H9 (cell line): ENCODE measurements at regions not wholly inside any gene's neighbourhood (a gene's known extent, or its start where the extent isn't known, plus 50 kb on each side); places are given as distances from the start of the nearest gene placed in this dataset.

Experiments used
- DNase-seq: peaks from one replicate; pipeline ENCODE4 v3.0.0-alpha.2; 2017
- H2AFZ ChIP-seq: one replicate; pipeline ENCODE4 v1.6.1; 2013; ENCODE audit warnings: mild to moderate bottlenecking, low read length, control low read depth, moderate library complexity
- H2AK5ac ChIP-seq: 2 replicates; pipeline ENCODE4 v1.6.1; 2013; ENCODE audit warnings: low read length, control low read depth, mixed read lengths; ENCODE audit not compliant: insufficient read length
- H2BK120ac ChIP-seq: one replicate; pipeline ENCODE4 v1.6.1; 2013; ENCODE audit warnings: low read depth, mild to moderate bottlenecking, low read length, control low read depth, inconsistent platforms; ENCODE audit not compliant: poor library complexity, severe bottlenecking
- H2BK12ac ChIP-seq: 2 replicates; pipeline ENCODE4 v1.6.1; 2013; ENCODE audit warnings: low read length, control low read depth, mixed read lengths, low read depth; ENCODE audit not compliant: insufficient read length
- H2BK15ac ChIP-seq: 2 replicates; pipeline ENCODE4 v1.6.1; 2013; ENCODE audit warnings: low read depth, low read length, control low read depth
- H2BK20ac ChIP-seq: one replicate; pipeline ENCODE4 v1.6.1; 2013; ENCODE audit warnings: low read depth, mild to moderate bottlenecking, low read length, control low read depth, inconsistent platforms; ENCODE audit not compliant: poor library complexity, severe bottlenecking
- H2BK5ac ChIP-seq: 2 replicates; pipeline ENCODE4 v1.6.1; 2013; ENCODE audit warnings: low read length, control low read depth, mixed read lengths; ENCODE audit not compliant: insufficient read length
- H3K14ac ChIP-seq: 2 replicates; pipeline ENCODE4 v1.6.1; 2013; ENCODE audit warnings: low read length, control low read depth; ENCODE audit not compliant: insufficient read depth
- H3K18ac ChIP-seq: 2 replicates; pipeline ENCODE4 v1.6.1; 2013; ENCODE audit warnings: low read depth, mild to moderate bottlenecking, mixed read lengths, low read length, control low read depth; ENCODE audit not compliant: insufficient read length
- H3K23ac ChIP-seq: 2 replicates; pipeline ENCODE4 v1.6.1; 2013; ENCODE audit warnings: low read length, control low read depth, mixed read lengths, low read depth; ENCODE audit not compliant: insufficient read length
- H3K23me2 ChIP-seq: 2 replicates; pipeline ENCODE4 v1.6.1; 2013; ENCODE audit warnings: low read depth, mild to moderate bottlenecking, mixed read lengths, low read length, control low read depth; ENCODE audit not compliant: insufficient read length, poor library complexity, severe bottlenecking
- H3K27ac ChIP-seq: 2 replicates; pipeline ENCODE4 v1.5.1; 2013; ENCODE audit warnings: low read length, control low read depth, mixed read lengths, low read depth; ENCODE audit not compliant: insufficient read length
- H3K27me3 ChIP-seq: 2 replicates; pipeline ENCODE4 v1.6.1; 2013; ENCODE audit warnings: low read length, control low read depth, inconsistent platforms; ENCODE audit not compliant: insufficient read depth
- H3K4ac ChIP-seq: 2 replicates; pipeline ENCODE4 v1.6.1; 2013; ENCODE audit warnings: low read depth, mild to moderate bottlenecking, control low read depth, inconsistent platforms, low read length, moderate library complexity
- H3K4me1 ChIP-seq: 2 replicates; pipeline ENCODE4 v1.6.1; 2013; ENCODE audit warnings: low read length, control low read depth, inconsistent platforms; ENCODE audit not compliant: insufficient read depth
- H3K4me2 ChIP-seq: 2 replicates; pipeline ENCODE4 v1.6.1; 2013; ENCODE audit warnings: low read length, control low read depth, mixed read lengths; ENCODE audit not compliant: insufficient read length, insufficient read depth
- H3K56ac ChIP-seq: 2 replicates; pipeline ENCODE4 v1.6.1; 2013; ENCODE audit warnings: low read depth, mild to moderate bottlenecking, mixed read lengths, low read length, control low read depth; ENCODE audit not compliant: insufficient read length
- H3K79me1 ChIP-seq: 2 replicates; pipeline ENCODE4 v1.6.1; 2013; ENCODE audit warnings: low read depth, mild to moderate bottlenecking, moderate library complexity, low read length, control low read depth, inconsistent platforms; ENCODE audit not compliant: insufficient read depth, poor library complexity, severe bottlenecking
- H3K79me2 ChIP-seq: 2 replicates; pipeline ENCODE4 v1.6.1; 2013; ENCODE audit warnings: low read length, control low read depth, inconsistent platforms; ENCODE audit not compliant: insufficient read depth
- H3K9ac ChIP-seq: 2 replicates; pipeline ENCODE4 v1.6.1; 2013; ENCODE audit warnings: low read length, control low read depth, mixed read lengths; ENCODE audit not compliant: insufficient read length; ENCODE audit errors: extremely low read depth
- H3K9me3 ChIP-seq: one replicate; pipeline ENCODE4 v1.6.1; 2013; ENCODE audit warnings: low read depth, low read length, inconsistent platforms; ENCODE audit not compliant: control insufficient read depth
- H3T11ph ChIP-seq: one replicate; pipeline ENCODE4 v1.6.1; 2013; ENCODE audit warnings: mild to moderate bottlenecking, low read length, control low read depth, inconsistent platforms
- H4K20me1 ChIP-seq: one replicate; pipeline ENCODE4 v1.6.1; 2013; ENCODE audit not compliant: control insufficient read depth, insufficient read length, insufficient read depth
- H4K5ac ChIP-seq: 2 replicates; pipeline ENCODE4 v1.6.1; 2013; ENCODE audit warnings: low read depth, mild to moderate bottlenecking, mixed read lengths, low read length, control low read depth; ENCODE audit not compliant: insufficient read length
- H4K8ac ChIP-seq: replicated peaks from 2 replicates; pipeline ENCODE4 v1.6.1; 2013; ENCODE audit warnings: low read length, control low read depth, mixed read lengths, low read depth; ENCODE audit not compliant: insufficient read length
- H4K91ac ChIP-seq: 2 replicates; pipeline ENCODE4 v1.6.1; 2013; ENCODE audit warnings: low read depth, mild to moderate bottlenecking, moderate library complexity, mixed read lengths, low read length, control low read depth; ENCODE audit not compliant: insufficient read length
- H3K27ac Mint-ChIP-seq, 3 experiments: 2 replicates in 2 of 3; 3 replicates in 1 of 3; pipeline ENCODE4 v1.8.0; 2020 to 2021; ENCODE audit warnings: mixed read lengths in 3 of 3, mild to moderate bottlenecking in 1 of 3, moderate library complexity in 1 of 3
- H3K27me3 Mint-ChIP-seq: 2 replicates; pipeline ENCODE4 v1.8.0; 2021; ENCODE audit warnings: low read depth, mild to moderate bottlenecking, moderate library complexity, mixed read lengths
- H3K36me3 Mint-ChIP-seq, 3 experiments: 2 replicates in 2 of 3; 3 replicates in 1 of 3; pipeline ENCODE4 v1.8.0; 2020 to 2021; ENCODE audit warnings: low read depth in 3 of 3, mixed read lengths in 3 of 3; ENCODE audit not compliant: insufficient read depth in 1 of 3
- H3K4me1 Mint-ChIP-seq, 2 experiments: 2 replicates each; pipeline ENCODE4 v1.8.0; 2020; ENCODE audit warnings: mixed read lengths in 2 of 2
- H3K4me3 Mint-ChIP-seq, 2 experiments: 2 replicates in 1 of 2; 3 replicates in 1 of 2; pipeline ENCODE4 v1.8.0; 2020 to 2021; ENCODE audit warnings: mild to moderate bottlenecking in 2 of 2, mixed read lengths in 2 of 2, moderate library complexity in 1 of 2
- H3K9me3 Mint-ChIP-seq, 2 experiments: 2 replicates in 1 of 2; 3 replicates in 1 of 2; pipeline ENCODE4 v1.8.0; 2020; ENCODE audit warnings: mild to moderate bottlenecking in 2 of 2, mixed read lengths in 2 of 2, moderate library complexity in 1 of 2
- WGBS: extraction: QIAGEN DNeasy Blood & Tissue Kit; methylation state at CpG from one replicate; pipeline ENCODE4 v1.1.7; 2013; ENCODE audit warnings: missing lambda C conversion rate, low lambda C conversion rate, mixed read lengths; ENCODE audit not compliant: insufficient read length; ENCODE audit errors: extremely low coverage; 5-methylcytosine and 5-hydroxymethylcytosine counted together
- TF ChIP-seq, protein P1 (sequence below): fragments of 200-600 bp; sonication (generic); conservative IDR thresholded peaks from 3 replicates; pipeline ENCODE4 v1.8.0; 2021; ENCODE audit warnings: antibody characterized with exemption, mild to moderate bottlenecking

DNA sequence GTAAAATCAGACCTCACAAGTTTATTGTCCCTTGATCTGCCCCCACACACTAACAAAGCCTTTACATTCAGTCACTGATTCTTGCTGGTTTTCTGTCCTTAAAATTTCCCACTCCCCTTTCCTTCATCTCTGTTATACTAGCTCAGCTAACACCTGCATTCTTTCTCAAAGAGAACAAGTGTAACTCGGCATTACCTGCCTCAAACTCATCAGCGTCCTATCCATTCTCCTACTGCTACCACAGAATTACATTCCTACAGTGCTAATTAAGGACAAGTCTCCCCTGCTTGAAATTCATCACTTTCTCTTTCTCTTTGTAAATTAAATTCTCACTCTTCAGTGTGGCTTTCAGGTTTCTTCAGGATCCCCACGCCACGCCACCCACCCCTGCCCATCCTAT is 773.2 kb downstream of the FRK start:
- no peaks in the 10 kb centered on the region for H3K9me3 Mint-ChIP-seq
- no peaks in the 10 kb centered on the region for H4K20me1 ChIP-seq
- H2BK120ac ChIP-seq: no peak overlapping the region

More for the DNA sequence above, 773.2 kb downstream of the FRK start:
- no peak overlapping the region for H2BK12ac ChIP-seq
- no peak overlapping the region for H3K4me2 ChIP-seq
- H3K27me3 ChIP-seq: no peaks in the 10 kb centered on the region
- no peak overlapping the region for H4K5ac ChIP-seq
- H3K23me2 ChIP-seq: no peaks in the 10 kb centered on the region
- H2BK20ac ChIP-seq: no peak overlapping the region
- Mint-ChIP-seq H3K4me1 (peaks cover 7% of the 10 kb centered on the region in 2 experiments), H3K4me3 (no peak overlapping the region), H3K27ac (peak overlapping the region in 2 of 3 experiments; percentile 7 to 29; a peak in 3 of 7 replicates), H3K27me3 (no peaks in the 10 kb centered on the region), H3K36me3 (no peaks in the 10 kb centered on the region)
- no peak overlapping the region for H2BK5ac ChIP-seq
- H3K9ac ChIP-seq: no peak overlapping the region
- WGBS: no CpG with 5 or more reads among the region's 4 CpGs
- no peak overlapping the region for H3T11ph ChIP-seq
- H2AK5ac ChIP-seq: no peak overlapping the region
- H3K18ac ChIP-seq: no peak overlapping the region
- no peak overlapping the region for H3K56ac ChIP-seq
- no peak overlapping the region for H2AFZ ChIP-seq
- no peak overlapping the region for H4K8ac ChIP-seq
- no peaks in the 10 kb centered on the region for H3K4me1 ChIP-seq
- no peak for DNase-seq
- H4K91ac ChIP-seq: no peak overlapping the region
- TF ChIP-seq, protein P1, sequence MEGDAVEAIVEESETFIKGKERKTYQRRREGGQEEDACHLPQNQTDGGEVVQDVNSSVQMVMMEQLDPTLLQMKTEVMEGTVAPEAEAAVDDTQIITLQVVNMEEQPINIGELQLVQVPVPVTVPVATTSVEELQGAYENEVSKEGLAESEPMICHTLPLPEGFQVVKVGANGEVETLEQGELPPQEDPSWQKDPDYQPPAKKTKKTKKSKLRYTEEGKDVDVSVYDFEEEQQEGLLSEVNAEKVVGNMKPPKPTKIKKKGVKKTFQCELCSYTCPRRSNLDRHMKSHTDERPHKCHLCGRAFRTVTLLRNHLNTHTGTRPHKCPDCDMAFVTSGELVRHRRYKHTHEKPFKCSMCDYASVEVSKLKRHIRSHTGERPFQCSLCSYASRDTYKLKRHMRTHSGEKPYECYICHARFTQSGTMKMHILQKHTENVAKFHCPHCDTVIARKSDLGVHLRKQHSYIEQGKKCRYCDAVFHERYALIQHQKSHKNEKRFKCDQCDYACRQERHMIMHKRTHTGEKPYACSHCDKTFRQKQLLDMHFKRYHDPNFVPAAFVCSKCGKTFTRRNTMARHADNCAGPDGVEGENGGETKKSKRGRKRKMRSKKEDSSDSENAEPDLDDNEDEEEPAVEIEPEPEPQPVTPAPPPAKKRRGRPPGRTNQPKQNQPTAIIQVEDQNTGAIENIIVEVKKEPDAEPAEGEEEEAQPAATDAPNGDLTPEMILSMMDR: no peak
- H3K14ac ChIP-seq: no peak overlapping the region
- no peak overlapping the region for H2BK15ac ChIP-seq
- H3K4ac ChIP-seq: no peak overlapping the region
- H3K79me2 ChIP-seq: no peaks in the 10 kb centered on the region
- H3K27ac ChIP-seq: no peak overlapping the region
- no peaks in the 10 kb centered on the region for H3K79me1 ChIP-seq
- no peaks in the 10 kb centered on the region for H3K9me3 ChIP-seq
- H3K23ac ChIP-seq: no peak overlapping the region
